GM12878 (cell line): ENCODE measurements at regions not wholly inside any gene's neighbourhood (a gene's known extent, or its start where the extent isn't known, plus 50 kb on each side); places are given as distances from the start of the nearest gene placed in this dataset.

Source experiments
- ATAC-seq: fragments of 200-7000 bp; cut with Tn5 transposase; 3 replicates; pipeline ENCODE4 v1.9.1; 2020; ENCODE audit warnings: mild to moderate bottlenecking, moderate library complexity
- BruUV-seq: library from RNA; stranded (reverse); fragments of 400-500 nt; replicated peaks from 2 replicates; lab custom pipeline; 2021; lab: Mats Ljungman, UMichigan
- CTCF ChIA-PET: fragments of 300-600 bp; sonication (Branson Sonifier 250); formaldehyde crosslinking; extraction: SDS; loops from one replicate; lab custom pipeline; 2021; ENCODE audit warnings: inconsistent platforms; lab: Yijun Ruan, JAX
- POLR2A ChIA-PET: fragments of 350-600 bp; formaldehyde crosslinking; extraction: SDS; loops from one replicate; lab custom pipeline; 2021; ENCODE audit warnings: inconsistent platforms; lab: Charles Lee
- RAD21 ChIA-PET: fragments of 300-600 bp; sonication (Branson Sonifier 250); formaldehyde crosslinking; loops from one replicate; lab custom pipeline; 2023; ENCODE audit warnings: antibody characterized with exemption; ENCODE audit not compliant: unreplicated experiment; lab: Charles Lee
- SMC1A ChIA-PET: fragments of 300-600 bp; sonication (Branson Sonifier 250); formaldehyde crosslinking; loops from one replicate; lab custom pipeline; 2023; ENCODE audit not compliant: unreplicated experiment, uncharacterized antibody; lab: Charles Lee
- DNase-seq: peaks from one replicate; pipeline ENCODE4 v3.0.0-alpha.2; 2011; ENCODE audit warnings: low read depth, low spot score
- FAIRE-seq: peaks from 3 replicates; lab custom pipeline; 2011; peaks lifted over from hg19 to GRCh38; lab: Jason Lieb, UNC
- H2AFZ ChIP-seq: 2 replicates; pipeline ENCODE4 v1.6.0; 2011; ENCODE audit warnings: low read depth, low read length, control low read depth; ENCODE audit not compliant: control insufficient read depth
- H3K27ac ChIP-seq: 2 replicates; pipeline ENCODE4 v1.5.1; 2011; ENCODE audit warnings: control low read depth; ENCODE audit not compliant: control insufficient read depth, insufficient read depth
- H3K27me3 ChIP-seq, 2 experiments: replicated peaks in 1 of 2; 2 replicates each; pipeline versions ENCODE4 v1.6.0 to v1.6.1; 2011; ENCODE audit warnings: low read length in 1 of 2; ENCODE audit not compliant: control insufficient read depth in 2 of 2, insufficient read depth in 2 of 2
- H3K36me3 ChIP-seq, 2 experiments: 2 replicates each; pipeline ENCODE4 v1.5.1; 2011; ENCODE audit warnings: low read length in 1 of 2; ENCODE audit not compliant: control insufficient read depth in 2 of 2, insufficient read depth in 2 of 2
- H3K4me1 ChIP-seq: 2 replicates; pipeline ENCODE4 v1.6.1; 2011; ENCODE audit warnings: mild to moderate bottlenecking, low read length, moderate library complexity, mixed read lengths; ENCODE audit not compliant: control insufficient read depth, insufficient read depth
- H3K4me2 ChIP-seq: 2 replicates; pipeline ENCODE4 v1.6.0; 2011; ENCODE audit warnings: control low read depth; ENCODE audit not compliant: control insufficient read depth, insufficient read depth
- H3K4me3 ChIP-seq: fragments of 200-600 bp; sonication (generic); 2 replicates; pipeline ENCODE4 v1.5.1; 2016
- H3K79me2 ChIP-seq: 2 replicates; pipeline ENCODE4 v1.6.0; 2011; ENCODE audit warnings: low read length; ENCODE audit not compliant: control insufficient read depth, insufficient read depth
- H3K9ac ChIP-seq: 2 replicates; pipeline ENCODE4 v1.8.0; 2011; ENCODE audit warnings: low read length, control low read depth, mixed read lengths; ENCODE audit not compliant: control insufficient read depth, insufficient read depth
- H3K9me3 ChIP-seq: replicated peaks from 3 replicates; pipeline ENCODE4 v1.5.1; 2011; ENCODE audit warnings: mild to moderate bottlenecking, low read length; ENCODE audit not compliant: control insufficient read depth, insufficient read depth
- H4K20me1 ChIP-seq: 2 replicates; pipeline ENCODE4 v1.6.0; 2011; ENCODE audit not compliant: control insufficient read depth, insufficient read depth
- ASH2L ChIP-seq: fragments of 300-600, 200-600 bp; sonication (generic); IDR thresholded peaks from 2 replicates; pipeline ENCODE4 v1.6.1; 2017; ENCODE audit warnings: low read depth, mild to moderate bottlenecking, borderline replicate concordance
- CTCF ChIP-seq, 3 experiments: IDR thresholded peaks in 2 of 3; conservative IDR thresholded peaks in 1 of 3; 2 replicates each; pipeline ENCODE4 v1.5.1; 2011; ENCODE audit warnings: low read depth in 3 of 3, low read length in 3 of 3, mild to moderate bottlenecking in 3 of 3, control low read depth in 2 of 3, moderate library complexity in 2 of 3, inconsistent platforms in 1 of 3, mixed read lengths in 1 of 3; ENCODE audit not compliant: control insufficient read depth in 2 of 3, insufficient read depth in 1 of 3; ENCODE audit errors: extremely low read depth in 1 of 3
- MTA2 ChIP-seq: fragments of 450-650 bp; IDR thresholded peaks from 2 replicates; pipeline ENCODE4 v1.6.1; 2016; ENCODE audit warnings: low read depth, mild to moderate bottlenecking, moderate library complexity
- MYC ChIP-seq: IDR thresholded peaks from 2 replicates; pipeline ENCODE4 v1.6.1; 2011; ENCODE audit warnings: mild to moderate bottlenecking, low read length, moderate library complexity, inconsistent platforms; ENCODE audit not compliant: insufficient read depth, insufficient replicate concordance, insufficient read length, severe bottlenecking
- NR2F1 ChIP-seq: fragments of 450-650 bp; conservative IDR thresholded peaks from 2 replicates; pipeline ENCODE4 v1.6.1; 2017; ENCODE audit warnings: mild to moderate bottlenecking
- RAD21 ChIP-seq: IDR thresholded peaks from 2 replicates; pipeline ENCODE4 v1.6.1; 2011; ENCODE audit warnings: mild to moderate bottlenecking, low read depth, low read length, moderate library complexity; ENCODE audit not compliant: insufficient read depth
- WGBS: methylation state at CpG from one replicate; pipeline ENCODE4 v1.1.6; 2016; ENCODE audit warnings: low lambda C conversion rate; ENCODE audit not compliant: insufficient replicate concordance, insufficient coverage; ENCODE audit errors: missing lambda C conversion rate; 5-methylcytosine and 5-hydroxymethylcytosine counted together
- in situ Hi-C: fragments of 300-500 bp; cut with MboI; formaldehyde crosslinking; loops from 9 replicates; pipeline ENCODE4 v1.14.3; 2018; ENCODE audit warnings: mixed read lengths
- intact Hi-C: fragments of 100-400 bp; cut with micrococcal nuclease; formaldehyde crosslinking; loops from one replicate; pipeline ENCODE4 v1.14.2; 2022; ENCODE audit not compliant: unreplicated experiment

DNA sequence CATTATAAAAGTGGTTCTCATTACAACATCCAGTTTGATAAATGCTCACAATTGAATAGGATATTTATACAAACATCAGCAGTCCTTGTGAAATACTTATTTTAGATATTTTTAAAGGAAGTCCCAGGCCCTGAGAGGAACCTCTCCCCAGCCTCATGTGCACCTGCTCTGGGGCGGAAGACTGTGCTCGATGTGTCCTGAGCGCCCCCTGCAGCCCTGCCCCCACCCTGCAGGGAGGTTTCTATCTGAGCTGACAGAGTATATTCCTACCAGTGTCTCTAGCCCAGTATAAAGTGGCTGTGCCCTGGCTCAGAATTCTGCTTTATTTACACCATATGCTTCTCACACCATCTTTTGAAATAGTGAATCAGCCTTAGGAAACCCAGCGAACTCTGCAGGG lies 1349.1 kb downstream of the TMEM121 start:
- H3K4me2 ChIP-seq, result no peak overlapping the region; the same call in 1 of the 2 replicates
- no peaks in the 10 kb centered on the region for H3K79me2 ChIP-seq
- no TSS peak for BruUV-seq
- CTCF ChIA-PET, result interaction anchor here (0.6 to 14.4 kb wide), 19 partner anchors 8 to 374 kb away, joined by 3 to 605 read pairs (median 3); no protein-coding TSS in a partner anchor
- no peaks in the 10 kb centered on the region; a peak in 1 of 4 replicates for H3K27me3 ChIP-seq
- FAIRE-seq, result no peak
- no peak for DNase-seq
- H3K27ac ChIP-seq, result no peak overlapping the region
- SMC1A ChIA-PET, result interaction anchor here (0.7 to 13.0 kb wide), 8 partner anchors 22 to 215 kb away, joined by 3 to 244 read pairs (median 4); no protein-coding TSS in a partner anchor
- H2AFZ ChIP-seq, result peak overlapping the region; percentile 59
- TF ChIP-seq NR2F1 (no peak), MTA2 (no peak), ASH2L (no peak), CTCF (IDR thresholded peaks at IDR 0.05 in 2 of 3, conservative IDR thresholded peaks at IDR 0.05 in 1 of 3; ENCODE audit: control insufficient read depth in 2 of 3, extremely low read depth in 1 of 3, insufficient read depth in 1 of 3, low read depth in 3 of 3, low read length in 3 of 3) (peak; percentile 51 to 78 (median 57)), MYC (no peak), RAD21 (peak; percentile 60)
- no peaks in the 10 kb centered on the region for H3K9me3 ChIP-seq
- RAD21 ChIA-PET, result interaction anchor here (0.7 to 7.1 kb wide), 6 partner anchors 27 to 94 kb away, joined by 3 to 84 read pairs (median 4); no protein-coding TSS in a partner anchor
- H4K20me1 ChIP-seq, result no peaks in the 10 kb centered on the region
- H3K36me3 ChIP-seq, result no peaks in the 10 kb centered on the region
- H3K9ac ChIP-seq, result no peak overlapping the region
- WGBS, result 0% methylated on average over 4 of the region's 4 CpGs
- peaks cover 25% of the 10 kb centered on the region for H3K4me1 ChIP-seq
- in situ Hi-C loops (no loop called here), intact Hi-C loops (no loop called here)
- ATAC-seq, result peak; percentile 74
- POLR2A ChIA-PET, result no interaction called here
- H3K4me3 ChIP-seq, result no peak overlapping the region
